Heart left ventricle (tissue), 16 donors: ENCODE measurements at regions not wholly inside any gene's neighbourhood (a gene's known extent, or its start where the extent isn't known, plus 50 kb on each side); places are given as distances from the start of the nearest gene placed in this dataset.

Source experiments
- ATAC-seq, 4 donors: fragments of 200-7000 bp; cut with Tn5 transposase; one replicate each; pipeline ENCODE4 v1.9.1; 2020 to 2022; ENCODE audit warnings: moderate library complexity in 4 of 4, mild to moderate bottlenecking in 3 of 4, moderate number of reproducible peaks in 1 of 4
- DNase-seq, 5 donors: peaks; one replicate each; pipeline ENCODE4 v3.0.0-alpha.2; 2020
- H3K27ac ChIP-seq, 12 donors: fragments of 200-600 bp; sonication (generic) in 4 of 12; one replicate each; pipeline versions ENCODE4 v1.5.0 to v1.8.0; 2016 to 2022; ENCODE audit warnings: mild to moderate bottlenecking in 2 of 12
- H3K27me3 ChIP-seq, 9 donors: fragments of 200-600 bp; sonication (generic) in 2 of 9; one replicate each; pipeline versions ENCODE4 v1.5.1 to v1.8.0; 2016 to 2022; ENCODE audit warnings: mild to moderate bottlenecking in 3 of 9
- H3K36me3 ChIP-seq, 9 donors: fragments of 200-600 bp; sonication (generic) in 2 of 9; one replicate each; pipeline versions ENCODE4 v1.5.0 to v1.8.0; 2018 to 2022; ENCODE audit warnings: mild to moderate bottlenecking in 2 of 9
- H3K4me1 ChIP-seq, 12 donors: fragments of 200-600 bp; sonication (generic) in 4 of 12; one replicate each; pipeline versions ENCODE4 v1.5.0 to v1.8.0; 2016 to 2022; ENCODE audit warnings: mild to moderate bottlenecking in 3 of 12
- H3K4me3 ChIP-seq, 12 donors: fragments of 200-600 bp; sonication (generic) in 4 of 12; one replicate each; pipeline versions ENCODE4 v1.5.0 to v1.8.0; 2017 to 2022; ENCODE audit warnings: mild to moderate bottlenecking in 9 of 12, moderate library complexity in 4 of 12
- H3K9me3 ChIP-seq, 12 donors: fragments of 200-600 bp; sonication (generic) in 4 of 12; one replicate each; pipeline versions ENCODE4 v1.5.0 to v1.8.0; 2016 to 2022; ENCODE audit warnings: mild to moderate bottlenecking in 1 of 12
- CTCF ChIP-seq, 12 donors: fragments of 200-600 bp; sonication (generic) in 4 of 12; IDR thresholded peaks; one replicate each; pipeline versions ENCODE4 v1.5.0 to v1.8.0; 2018 to 2022; ENCODE audit warnings: antibody characterized with exemption in 12 of 12, mild to moderate bottlenecking in 5 of 12
- POLR2A ChIP-seq, 2 donors: fragments of 450-650 bp; IDR thresholded peaks; one replicate each; pipeline ENCODE4 v1.6.1; 2017; ENCODE audit warnings: antibody characterized with exemption in 2 of 2, mild to moderate bottlenecking in 2 of 2, moderate library complexity in 2 of 2
- WGBS, 4 donors: extraction: QIAGEN DNeasy Blood & Tissue Kit in 2 of 4; methylation state at CpG; one replicate each; pipeline versions ENCODE4 v1.1.5 to v1.1.7; 2013 to 2018; 5-methylcytosine and 5-hydroxymethylcytosine counted together
- intact Hi-C, 10 donors: fragments of 100-400 bp; cut with DNase I; formaldehyde crosslinking; loops; one replicate each; pipeline versions ENCODE4 v1.11.1 to v1.14.2; 2022
- donor health status: ischemic (EF 13 %, LVEDD 7.1; RV severe dilation, severe dysfunction).
- donor health status: healthy with polysubstance abuse.
- donor health status: DM: no; HTN: yes; CAD: no.
- donor health status: DM: no; HTN: no; CAD: no.
- donor health status: ischemic (EF 25% LVEDD 6.9; RV normal size, moderate dysfunction).
- donor health status: ischemic (EF 25% LVEDD 5.7; RV mildly dilated, moderate dysfunction).
- donor health status: healthy.
- donor health status: DM: yes; HTN: yes; CAD: no.
- donor health status: ischemic (EF 35%, LVEDD 5.7; RV mildly dilated, moderate dysfunction).
- donor health status: nonischemic (EF 11% LVEDD 7.7; RV severe dilation, severe dysfunction).
- donor health status: DM: yes; HTN: yes; CAD: no.
- donor health status: PGD.
- donor health status: ischemic (EF 29% LVEDD 5.4; RV normal size, mild dysfunction).
- donor health status: nonischemic (EF 23%, LVEDD 6.1; RV moderate dilation, normal function).

GRCh38 chr5:174273325-174273724, 227.8 kb downstream of the NSG2 start:
- 40 to 51% (median 47%) methylated on average over 4 of the region's 4 CpGs for WGBS, 4 donors
- Histone ChIP-seq H3K4me1 (no peaks in the 10 kb centered on the region), H3K36me3 (no peaks in the 10 kb centered on the region), H3K9me3 (peaks cover 0 to 26% (median 0%) of the 10 kb centered on the region in 12 donors), H3K4me3 (no peak overlapping the region), H3K27ac (no peak overlapping the region), H3K27me3 (no peaks in the 10 kb centered on the region)
- DNase-seq (no peak), ATAC-seq (no peak)
- TF ChIP-seq POLR2A (IDR thresholded peaks at IDR 0.05) (no peak), CTCF (IDR thresholded peaks at IDR 0.05) (no peak)
- intact Hi-C loops: no loop called here

DNA sequence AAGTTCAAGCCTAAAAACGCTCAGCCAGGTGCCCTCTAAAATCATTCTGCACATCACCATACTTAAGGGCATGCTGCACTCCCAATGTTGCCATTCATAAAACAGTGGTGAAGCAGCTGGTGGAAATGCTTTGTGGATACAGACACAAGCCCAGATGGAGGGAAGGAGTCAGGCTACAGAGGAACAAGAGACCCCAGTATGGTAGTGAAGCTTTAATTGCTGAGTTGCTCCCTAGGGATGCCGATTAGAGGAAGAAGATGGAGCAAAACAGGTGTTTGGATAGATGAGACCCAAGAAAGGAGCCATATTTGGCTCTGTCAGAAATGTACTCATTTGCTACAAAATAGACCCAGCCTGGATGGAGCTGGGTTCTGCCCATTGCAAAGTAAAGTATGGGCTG, 230.5 kb downstream of the NSG2 start:
- no peaks in the 10 kb centered on the region for H3K36me3 ChIP-seq
- intact Hi-C loops: no loop called here

GRCh38 chr5:174281089-174281760, 235.7 kb downstream of the NSG2 start:
- H3K4me3 ChIP-seq: no peak overlapping the region
- peaks cover 0 to 24% (median 0%) of the 10 kb centered on the region in 9 donors for H3K27me3 ChIP-seq
- DNase-seq: no peak
- H3K27ac ChIP-seq: no peak overlapping the region
- no peaks in the 10 kb centered on the region for H3K4me1 ChIP-seq
- 71 to 77% (median 73%) methylated on average over 4 of the region's 4 CpGs for WGBS, 4 donors
- no peak for ATAC-seq
- intact Hi-C loops: no loop called here
- no peaks in the 10 kb centered on the region for H3K36me3 ChIP-seq
- TF ChIP-seq POLR2A (IDR thresholded peaks at IDR 0.05): no peak
- TF ChIP-seq CTCF (IDR thresholded peaks at IDR 0.05): no peak
- H3K9me3 ChIP-seq: no peaks in the 10 kb centered on the region

More for the DNA sequence above, 230.5 kb downstream of the NSG2 start:
- Histone ChIP-seq H3K4me3 (no peak overlapping the region), H3K27me3 (no peaks in the 10 kb centered on the region), H3K4me1 (no peaks in the 10 kb centered on the region), H3K27ac (no peak overlapping the region), H3K9me3 (peaks cover 0 to 4% (median 0%) of the 10 kb centered on the region in 12 donors)
- ATAC-seq (no peak), DNase-seq (no peak)
- no peak for TF ChIP-seq CTCF (IDR thresholded peaks at IDR 0.05)
- TF ChIP-seq POLR2A (IDR thresholded peaks at IDR 0.05): no peak
- 52 to 67% (median 59%) methylated on average over 2 of the region's 2 CpGs for WGBS, 4 donors

- no peaks in the 10 kb centered on the region for H3K4me1 ChIP-seq
- no peak for DNase-seq
- 79 to 89% (median 86%) methylated on average over 5 of the region's 5 CpGs for WGBS, 4 donors
- peaks cover 0 to 24% (median 0%) of the 10 kb centered on the region in 9 donors for H3K27me3 ChIP-seq
- ATAC-seq: no peak
- no peaks in the 10 kb centered on the region for H3K36me3 ChIP-seq
- no peak overlapping the region for H3K4me3 ChIP-seq
- TF ChIP-seq POLR2A (IDR thresholded peaks at IDR 0.05) (no peak), CTCF (IDR thresholded peaks at IDR 0.05) (no peak)
- intact Hi-C loops: no loop called here
- H3K9me3 ChIP-seq: no peaks in the 10 kb centered on the region
- no peak overlapping the region for H3K27ac ChIP-seq
These were observed 236.3 kb downstream of the NSG2 start for GRCh38 chr5:174281855-174282254.
